ENCODE measurements at regions not wholly inside any gene's neighbourhood (a gene's known extent, or its start where the extent isn't known, plus 50 kb on each side); places are given as distances from the start of the nearest gene placed in this dataset.

- intact Hi-C loops (cut with micrococcal nuclease): no loop called here
- ATAC-seq (ENCODE audit: low read depth): no peak
- Mint-ChIP-seq H3K9me3 (ENCODE audit: insufficient read depth) (no peaks in the 10 kb centered on the region), H3K27me3 (no peaks in the 10 kb centered on the region), H3K4me3 (no peak overlapping the region), H3K27ac (no peak overlapping the region), H3K4me1 (no peaks in the 10 kb centered on the region)
- no peaks in the 10 kb centered on the region for H3K9me3 ChIP-seq (ENCODE audit: control extremely low read depth in 1 of 3, control insufficient read depth in 2 of 3, insufficient read depth in 1 of 3, low read length in 2 of 3)
- H2AFZ ChIP-seq (ENCODE audit: insufficient read depth, low read depth, low read length, poor library complexity, severe bottlenecking): no peak overlapping the region
- DNase-seq: no peak
- no peak overlapping the region for H3K27ac ChIP-seq (ENCODE audit: low read length in 2 of 2)
- no peaks in the 10 kb centered on the region for H3K27me3 ChIP-seq (replicated peaks in 1 of 4; ENCODE audit: control extremely low read depth in 1 of 4, control insufficient read depth in 3 of 4, insufficient read depth in 4 of 4, low read length in 3 of 4)
- ChIA-PET POLR2A (no interaction called here), CTCF (no interaction called here)
- H3K9ac ChIP-seq (ENCODE audit: low read length): no peak overlapping the region
- H3K4me1 ChIP-seq (ENCODE audit: control insufficient read depth in 2 of 2, insufficient read depth in 2 of 2, low read length in 2 of 2): no peaks in the 10 kb centered on the region
- no peaks in the 10 kb centered on the region for H4K20me1 ChIP-seq (ENCODE audit: control insufficient read depth, insufficient read depth, low read length, poor library complexity, severe bottlenecking)
- H3K4me2 ChIP-seq (replicated peaks; ENCODE audit: low read depth, low read length, poor library complexity, severe bottlenecking): no peak overlapping the region
- 90% methylated on average over 1 of the region's 2 CpGs for WGBS (ENCODE audit: insufficient coverage)
- no peaks in the 10 kb centered on the region for H3K79me2 ChIP-seq (ENCODE audit: control insufficient read depth, insufficient read depth, low read length)
- H3K36me3 ChIP-seq (replicated peaks in 1 of 2; ENCODE audit: control extremely low read depth in 1 of 2, control insufficient read depth in 1 of 2, extremely low read depth in 1 of 2, insufficient read depth in 2 of 2, low read length in 1 of 2): no peaks in the 10 kb centered on the region
- TF ChIP-seq, protein P1, sequence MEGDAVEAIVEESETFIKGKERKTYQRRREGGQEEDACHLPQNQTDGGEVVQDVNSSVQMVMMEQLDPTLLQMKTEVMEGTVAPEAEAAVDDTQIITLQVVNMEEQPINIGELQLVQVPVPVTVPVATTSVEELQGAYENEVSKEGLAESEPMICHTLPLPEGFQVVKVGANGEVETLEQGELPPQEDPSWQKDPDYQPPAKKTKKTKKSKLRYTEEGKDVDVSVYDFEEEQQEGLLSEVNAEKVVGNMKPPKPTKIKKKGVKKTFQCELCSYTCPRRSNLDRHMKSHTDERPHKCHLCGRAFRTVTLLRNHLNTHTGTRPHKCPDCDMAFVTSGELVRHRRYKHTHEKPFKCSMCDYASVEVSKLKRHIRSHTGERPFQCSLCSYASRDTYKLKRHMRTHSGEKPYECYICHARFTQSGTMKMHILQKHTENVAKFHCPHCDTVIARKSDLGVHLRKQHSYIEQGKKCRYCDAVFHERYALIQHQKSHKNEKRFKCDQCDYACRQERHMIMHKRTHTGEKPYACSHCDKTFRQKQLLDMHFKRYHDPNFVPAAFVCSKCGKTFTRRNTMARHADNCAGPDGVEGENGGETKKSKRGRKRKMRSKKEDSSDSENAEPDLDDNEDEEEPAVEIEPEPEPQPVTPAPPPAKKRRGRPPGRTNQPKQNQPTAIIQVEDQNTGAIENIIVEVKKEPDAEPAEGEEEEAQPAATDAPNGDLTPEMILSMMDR (IDR thresholded peaks at IDR 0.05): no peak
- no peak for TF ChIP-seq EZH2 (IDR thresholded peaks at IDR 0.05; ENCODE audit: borderline replicate concordance, insufficient read depth, low read depth, low read length, poor library complexity, severe bottlenecking)
- no peak overlapping the region for H3K4me3 ChIP-seq (ENCODE audit: control extremely low read depth in 1 of 5, extremely low read depth in 1 of 5, insufficient read depth in 1 of 5, low read depth in 2 of 5, low read length in 4 of 5)
Observed at GRCh38 chr4:30160140-30160539, 560.0 kb upstream of the PCDH7 start.

- intact Hi-C loops (cut with micrococcal nuclease): no loop called here
- ChIA-PET POLR2A (no interaction called here), CTCF (no interaction called here)
- DNase-seq: no peak
- Histone ChIP-seq H3K9ac (ENCODE audit: low read length) (no peak overlapping the region), H2AFZ (ENCODE audit: insufficient read depth, low read depth, low read length, poor library complexity, severe bottlenecking) (no peak overlapping the region), H3K4me3 (ENCODE audit: control extremely low read depth in 1 of 5, extremely low read depth in 1 of 5, insufficient read depth in 1 of 5, low read depth in 2 of 5, low read length in 4 of 5) (no peak overlapping the region), H3K79me2 (ENCODE audit: control insufficient read depth, insufficient read depth, low read length) (no peaks in the 10 kb centered on the region), H3K9me3 (ENCODE audit: control extremely low read depth in 1 of 3, control insufficient read depth in 2 of 3, insufficient read depth in 1 of 3, low read length in 2 of 3) (no peaks in the 10 kb centered on the region), H3K27me3 (replicated peaks in 1 of 4; ENCODE audit: control extremely low read depth in 1 of 4, control insufficient read depth in 3 of 4, insufficient read depth in 4 of 4, low read length in 3 of 4) (no peaks in the 10 kb centered on the region), H3K27ac (ENCODE audit: low read length in 2 of 2) (no peak overlapping the region), H3K36me3 (replicated peaks in 1 of 2; ENCODE audit: control extremely low read depth in 1 of 2, control insufficient read depth in 1 of 2, extremely low read depth in 1 of 2, insufficient read depth in 2 of 2, low read length in 1 of 2) (no peaks in the 10 kb centered on the region), H4K20me1 (ENCODE audit: control insufficient read depth, insufficient read depth, low read length, poor library complexity, severe bottlenecking) (no peaks in the 10 kb centered on the region), H3K4me2 (replicated peaks; ENCODE audit: low read depth, low read length, poor library complexity, severe bottlenecking) (no peak overlapping the region), H3K4me1 (ENCODE audit: control insufficient read depth in 2 of 2, insufficient read depth in 2 of 2, low read length in 2 of 2) (no peaks in the 10 kb centered on the region)
- Mint-ChIP-seq H3K4me1 (no peaks in the 10 kb centered on the region), H3K27me3 (no peaks in the 10 kb centered on the region), H3K27ac (no peak overlapping the region), H3K4me3 (no peak overlapping the region), H3K9me3 (ENCODE audit: insufficient read depth) (peaks cover 4% of the 10 kb centered on the region)
- TF ChIP-seq, protein P1 (IDR thresholded peaks at IDR 0.05): no peak
- no peak for TF ChIP-seq EZH2 (IDR thresholded peaks at IDR 0.05; ENCODE audit: borderline replicate concordance, insufficient read depth, low read depth, low read length, poor library complexity, severe bottlenecking)
- ATAC-seq (ENCODE audit: low read depth): no peak
Observed at GRCh38 chr4:30172416-30172815, 547.8 kb upstream of the PCDH7 start.

All from B cell (primary cell).